C4-2B (cell line): ENCODE measurements at regions not wholly inside any gene's neighbourhood (a gene's known extent, or its start where the extent isn't known, plus 50 kb on each side); places are given as distances from the start of the nearest gene placed in this dataset.

Experiments used
- ZFX ChIP-seq: fragments of 450-650 bp; IDR thresholded peaks from 2 replicates; pipeline ENCODE4 v1.6.1; 2017
- TF ChIP-seq, protein P1 (sequence below): fragments of 450-650 bp; conservative IDR thresholded peaks from 2 replicates; pipeline ENCODE4 v1.5.1; 2017; ENCODE audit warnings: mild to moderate bottlenecking

DNA sequence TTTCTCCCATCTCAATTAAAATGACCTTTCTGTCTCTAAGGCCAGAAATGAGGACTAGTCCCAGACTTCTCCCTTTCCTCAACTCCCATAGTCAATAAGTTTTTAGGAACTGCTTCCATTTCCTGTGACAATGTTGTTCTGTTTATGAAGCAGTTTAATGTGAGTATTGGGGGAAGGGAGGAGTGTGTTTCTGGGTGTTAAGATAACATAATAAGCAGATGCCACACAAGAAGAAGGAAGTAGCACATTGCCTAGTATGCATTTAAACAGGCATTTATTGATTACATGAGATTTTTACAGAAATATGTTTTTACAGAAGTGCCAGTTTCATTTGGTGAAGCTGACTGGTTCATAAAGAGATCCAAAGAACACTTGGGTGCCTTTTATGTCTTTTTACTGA is 65.6 kb upstream of the TNR start:
- TF ChIP-seq, protein P1, sequence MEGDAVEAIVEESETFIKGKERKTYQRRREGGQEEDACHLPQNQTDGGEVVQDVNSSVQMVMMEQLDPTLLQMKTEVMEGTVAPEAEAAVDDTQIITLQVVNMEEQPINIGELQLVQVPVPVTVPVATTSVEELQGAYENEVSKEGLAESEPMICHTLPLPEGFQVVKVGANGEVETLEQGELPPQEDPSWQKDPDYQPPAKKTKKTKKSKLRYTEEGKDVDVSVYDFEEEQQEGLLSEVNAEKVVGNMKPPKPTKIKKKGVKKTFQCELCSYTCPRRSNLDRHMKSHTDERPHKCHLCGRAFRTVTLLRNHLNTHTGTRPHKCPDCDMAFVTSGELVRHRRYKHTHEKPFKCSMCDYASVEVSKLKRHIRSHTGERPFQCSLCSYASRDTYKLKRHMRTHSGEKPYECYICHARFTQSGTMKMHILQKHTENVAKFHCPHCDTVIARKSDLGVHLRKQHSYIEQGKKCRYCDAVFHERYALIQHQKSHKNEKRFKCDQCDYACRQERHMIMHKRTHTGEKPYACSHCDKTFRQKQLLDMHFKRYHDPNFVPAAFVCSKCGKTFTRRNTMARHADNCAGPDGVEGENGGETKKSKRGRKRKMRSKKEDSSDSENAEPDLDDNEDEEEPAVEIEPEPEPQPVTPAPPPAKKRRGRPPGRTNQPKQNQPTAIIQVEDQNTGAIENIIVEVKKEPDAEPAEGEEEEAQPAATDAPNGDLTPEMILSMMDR = no peak
- no peak for TF ChIP-seq ZFX
